ENCODE measurements at regions not wholly inside any gene's neighbourhood (a gene's known extent, or its start where the extent isn't known, plus 50 kb on each side); places are given as distances from the start of the nearest gene placed in this dataset.
A peak's percentile ranks its signal among the peaks of the same experiment; 100 is the strongest.

- no peak for DNase-seq (ENCODE audit: low read depth)
- H3K4me3 ChIP-seq (replicated peaks; ENCODE audit: low read depth, low read length), result no peak overlapping the region
- TF ChIP-seq CTCF (IDR thresholded peaks at IDR 0.05; ENCODE audit: low read length, missing control alignments), result no peak
Measured at GRCh38 chr12:124400124-124400523, 105.2 kb downstream of the RFLNA start.

GRCh38 chr12:124399622-124400021 lies 104.7 kb downstream of the RFLNA start:
- no peak overlapping the region for H3K4me3 ChIP-seq (replicated peaks; ENCODE audit: low read depth, low read length)
- peak; percentile 46 for DNase-seq (ENCODE audit: low read depth)
- peak; percentile 72 for TF ChIP-seq CTCF (IDR thresholded peaks at IDR 0.05; ENCODE audit: low read length, missing control alignments)

- TF ChIP-seq CTCF (IDR thresholded peaks at IDR 0.05; ENCODE audit: low read length, missing control alignments), result peak; percentile 28
- DNase-seq (ENCODE audit: low read depth), result peak; percentile 69
- no peak overlapping the region for H3K4me3 ChIP-seq (replicated peaks; ENCODE audit: low read depth, low read length)
Measured at GRCh38 chr12:124398578-124399227, 103.8 kb downstream of the RFLNA start.

GRCh38 chr12:124397807-124398577 lies 103.1 kb downstream of the RFLNA start:
- no peak for TF ChIP-seq CTCF (IDR thresholded peaks at IDR 0.05; ENCODE audit: low read length, missing control alignments)
- no peak overlapping the region for H3K4me3 ChIP-seq (replicated peaks; ENCODE audit: low read depth, low read length)
- DNase-seq (ENCODE audit: low read depth), result peak; percentile 60

GRCh38 chr12:124397399-124397679 lies 102.4 kb downstream of the RFLNA start:
- TF ChIP-seq CTCF (IDR thresholded peaks at IDR 0.05; ENCODE audit: low read length, missing control alignments), result no peak
- DNase-seq (ENCODE audit: low read depth), result no peak
- no peak overlapping the region for H3K4me3 ChIP-seq (replicated peaks; ENCODE audit: low read depth, low read length)

- H3K4me3 ChIP-seq (replicated peaks; ENCODE audit: low read depth, low read length), result no peak overlapping the region
- DNase-seq (ENCODE audit: low read depth), result no peak
- TF ChIP-seq CTCF (IDR thresholded peaks at IDR 0.05; ENCODE audit: low read length, missing control alignments), result no peak
Measured at GRCh38 chr12:124396544-124397398, 101.9 kb downstream of the RFLNA start.

Measured in fibroblast of pulmonary artery (primary cell).